Neutrophil (primary cell): ENCODE measurements at regions not wholly inside any gene's neighbourhood (a gene's known extent, or its start where the extent isn't known, plus 50 kb on each side); places are given as distances from the start of the nearest gene placed in this dataset.

ENCODE experiments used
- H3K27ac ChIP-seq: fragments of 200-600 bp; sonication (generic); 2 replicates; pipeline ENCODE4 v1.5.1; 2016; ENCODE audit warnings: mild to moderate bottlenecking, moderate library complexity
- H3K27me3 ChIP-seq: fragments of 200-600 bp; sonication (generic); 2 replicates; pipeline ENCODE4 v1.6.0; 2016; ENCODE audit warnings: mild to moderate bottlenecking
- H3K36me3 ChIP-seq: fragments of 200-600 bp; sonication (generic); 2 replicates; pipeline ENCODE4 v1.5.1; 2017
- H3K4me1 ChIP-seq, 2 experiments: fragments of 200-600 bp in 1 of 2; sonication (generic) in 1 of 2; 1 replicate in 1 of 2; 2 replicates in 1 of 2; pipeline versions ENCODE4 v1.5.1 to v1.6.1; 2013 to 2016; ENCODE audit warnings: low read depth in 1 of 2, low read length in 1 of 2, mild to moderate bottlenecking in 1 of 2, moderate library complexity in 1 of 2; ENCODE audit not compliant: control insufficient read depth in 1 of 2, insufficient read depth in 1 of 2
- H3K4me3 ChIP-seq, 2 experiments: fragments of 200-600 bp in 1 of 2; sonication (generic) in 1 of 2; 1 replicate in 1 of 2; 2 replicates in 1 of 2; pipeline ENCODE4 v1.5.1; 2013 to 2016; ENCODE audit warnings: low read depth in 1 of 2, low read length in 1 of 2, mild to moderate bottlenecking in 1 of 2, moderate library complexity in 1 of 2
- H3K9me3 ChIP-seq: fragments of 200-600 bp; sonication (generic); 2 replicates; pipeline ENCODE4 v1.5.1; 2016
- CTCF ChIP-seq: fragments of 200-600 bp; sonication (generic); IDR thresholded peaks from 2 replicates; pipeline ENCODE4 v1.5.1; 2016; ENCODE audit warnings: antibody characterized with exemption

- TF ChIP-seq CTCF: no peak
- H3K9me3 ChIP-seq: no peaks in the 10 kb centered on the region
- no peaks in the 10 kb centered on the region for H3K36me3 ChIP-seq
- no peak overlapping the region for H3K27ac ChIP-seq
- H3K4me1 ChIP-seq: no peaks in the 10 kb centered on the region
- peaks cover 29% of the 10 kb centered on the region for H3K27me3 ChIP-seq
- H3K4me3 ChIP-seq: no peak overlapping the region
Observed at GRCh38 chr4:151835467-151835866, 74.7 kb upstream of the GATB start.

GRCh38 chr4:151833174-151833573 lies 72.4 kb upstream of the GATB start:
- peaks cover 23% of the 10 kb centered on the region for H3K27me3 ChIP-seq
- no peaks in the 10 kb centered on the region for H3K9me3 ChIP-seq
- TF ChIP-seq CTCF: no peak
- no peak overlapping the region for H3K4me3 ChIP-seq
- no peak overlapping the region for H3K27ac ChIP-seq
- no peaks in the 10 kb centered on the region for H3K36me3 ChIP-seq
- H3K4me1 ChIP-seq: no peaks in the 10 kb centered on the region

- no peaks in the 10 kb centered on the region for H3K4me1 ChIP-seq
Observed at GRCh38 chr4:151831526-151831925, 70.7 kb upstream of the GATB start.

GRCh38 chr4:151830168-151830567 lies 69.4 kb upstream of the GATB start:
- Histone ChIP-seq H3K36me3 (no peaks in the 10 kb centered on the region), H3K27me3 (peaks cover 23% of the 10 kb centered on the region), H3K9me3 (no peaks in the 10 kb centered on the region), H3K27ac (no peak overlapping the region), H3K4me1 (no peaks in the 10 kb centered on the region), H3K4me3 (no peak overlapping the region)
- TF ChIP-seq CTCF: no peak

More at GRCh38 chr4:151831526-151831925, 70.7 kb upstream of the GATB start:
- TF ChIP-seq CTCF: no peak
- peaks cover 23% of the 10 kb centered on the region for H3K27me3 ChIP-seq
- H3K9me3 ChIP-seq: no peaks in the 10 kb centered on the region
- no peaks in the 10 kb centered on the region for H3K36me3 ChIP-seq
- no peak overlapping the region for H3K4me3 ChIP-seq
- H3K27ac ChIP-seq: no peak overlapping the region

GRCh38 chr4:151829309-151829708 lies 68.5 kb upstream of the GATB start:
- Histone ChIP-seq H3K27me3 (peaks cover 23% of the 10 kb centered on the region), H3K36me3 (no peaks in the 10 kb centered on the region), H3K27ac (no peak overlapping the region), H3K4me1 (no peaks in the 10 kb centered on the region), H3K9me3 (no peaks in the 10 kb centered on the region), H3K4me3 (no peak overlapping the region)
- no peak for TF ChIP-seq CTCF

- no peak for TF ChIP-seq CTCF
- no peaks in the 10 kb centered on the region for H3K9me3 ChIP-seq
- H3K27me3 ChIP-seq: peaks cover 11% of the 10 kb centered on the region
- H3K4me3 ChIP-seq: no peak overlapping the region
- no peak overlapping the region for H3K27ac ChIP-seq
- H3K36me3 ChIP-seq: no peaks in the 10 kb centered on the region
- no peaks in the 10 kb centered on the region for H3K4me1 ChIP-seq
Observed at GRCh38 chr4:151824656-151825055, 63.8 kb upstream of the GATB start.
